Liver (tissue), 8 donors: ENCODE measurements at regions not wholly inside any gene's neighbourhood (a gene's known extent, or its start where the extent isn't known, plus 50 kb on each side); places are given as distances from the start of the nearest gene placed in this dataset.

ENCODE experiments used
- DNase-seq: peaks from one replicate; pipeline ENCODE4 v3.0.0-alpha.2; 2017; ENCODE audit warnings: low spot score
- H3K27ac ChIP-seq, 2 donors: one replicate each; pipeline ENCODE4 v1.7.0; 2013; ENCODE audit warnings: inconsistent platforms in 2 of 2, low read length in 2 of 2, control low read depth in 1 of 2, low read depth in 1 of 2, mild to moderate bottlenecking in 1 of 2
- H3K27me3 ChIP-seq, 4 donors: one replicate each; pipeline versions ENCODE4 v1.6.1 to v1.7.0; 2013; ENCODE audit warnings: low read length in 3 of 4, inconsistent platforms in 1 of 4, mild to moderate bottlenecking in 1 of 4, moderate library complexity in 1 of 4; ENCODE audit not compliant: control insufficient read depth in 4 of 4, insufficient read depth in 4 of 4
- H3K36me3 ChIP-seq, 4 donors: one replicate each; pipeline versions ENCODE4 v1.6.1 to v1.7.0; 2013; ENCODE audit warnings: low read length in 3 of 4, mild to moderate bottlenecking in 3 of 4, low read depth in 1 of 4, moderate library complexity in 1 of 4; ENCODE audit not compliant: control insufficient read depth in 4 of 4, insufficient read depth in 3 of 4
- H3K4me1 ChIP-seq, 4 donors: one replicate each; pipeline versions ENCODE4 v1.6.1 to v1.7.0; 2013; ENCODE audit warnings: low read length in 3 of 4, mild to moderate bottlenecking in 3 of 4, moderate library complexity in 1 of 4; ENCODE audit not compliant: control insufficient read depth in 4 of 4, insufficient read depth in 4 of 4
- H3K4me3 ChIP-seq, 3 donors: one replicate each; pipeline versions ENCODE4 v1.6.1 to v1.7.0; 2013; ENCODE audit warnings: low read length in 3 of 3, control low read depth in 1 of 3, low read depth in 1 of 3, mild to moderate bottlenecking in 1 of 3
- H3K9ac ChIP-seq, 2 donors: one replicate each; pipeline ENCODE4 v1.7.0; 2013; ENCODE audit warnings: low read length in 2 of 2, mild to moderate bottlenecking in 2 of 2, moderate library complexity in 2 of 2, control low read depth in 1 of 2, low read depth in 1 of 2
- H3K9me3 ChIP-seq, 4 donors: one replicate each; pipeline versions ENCODE4 v1.6.1 to v1.7.0; 2013; ENCODE audit warnings: low read length in 3 of 4; ENCODE audit not compliant: control insufficient read depth in 4 of 4
- EGR1 ChIP-seq, 2 donors: IDR thresholded peaks; 2 replicates each; pipeline ENCODE4 v1.6.1; 2016 to 2018; ENCODE audit warnings: antibody characterized with exemption in 2 of 2, low read depth in 2 of 2
- FOXA1 ChIP-seq: IDR thresholded peaks from 2 replicates; pipeline ENCODE4 v1.6.1; 2016; ENCODE audit warnings: antibody characterized with exemption
- FOXA2 ChIP-seq: IDR thresholded peaks from 2 replicates; pipeline ENCODE4 v1.6.1; 2016; ENCODE audit warnings: antibody characterized with exemption
- GABPA ChIP-seq, 2 donors: IDR thresholded peaks in 1 of 2; conservative IDR thresholded peaks in 1 of 2; 2 replicates each; pipeline ENCODE4 v1.6.1; 2016; ENCODE audit warnings: antibody characterized with exemption in 2 of 2, mild to moderate bottlenecking in 1 of 2, moderate library complexity in 1 of 2
- HNF4A ChIP-seq, 2 donors: conservative IDR thresholded peaks; 2 replicates each; pipeline ENCODE4 v1.6.1; 2016; ENCODE audit warnings: antibody characterized with exemption in 2 of 2, mild to moderate bottlenecking in 2 of 2
- HNF4G ChIP-seq: IDR thresholded peaks from 2 replicates; pipeline ENCODE4 v1.6.1; 2016; ENCODE audit warnings: antibody characterized with exemption
- JUND ChIP-seq, 2 donors: IDR thresholded peaks; 2 replicates each; pipeline ENCODE4 v1.6.1; 2016; ENCODE audit warnings: antibody characterized with exemption in 2 of 2
- MAX ChIP-seq: IDR thresholded peaks from 2 replicates; pipeline ENCODE4 v1.6.1; 2016; ENCODE audit warnings: antibody characterized with exemption
- NR2F2 ChIP-seq: IDR thresholded peaks from 2 replicates; pipeline ENCODE4 v1.6.1; 2016; ENCODE audit warnings: antibody characterized with exemption
- RAD21 ChIP-seq, 2 donors: IDR thresholded peaks; 2 replicates each; pipeline ENCODE4 v1.6.1; 2016; ENCODE audit warnings: antibody characterized with exemption in 2 of 2, mild to moderate bottlenecking in 2 of 2
- RXRA ChIP-seq, 2 donors: IDR thresholded peaks; 2 replicates each; pipeline ENCODE4 v1.6.1; 2017 to 2018; ENCODE audit warnings: antibody characterized with exemption in 2 of 2, mild to moderate bottlenecking in 1 of 2
- SP1 ChIP-seq: IDR thresholded peaks from 2 replicates; pipeline ENCODE4 v1.6.1; 2018; ENCODE audit warnings: antibody characterized with exemption, mild to moderate bottlenecking
- WGBS: extraction: QIAGEN DNeasy Blood & Tissue Kit; methylation state at CpG from one replicate; pipeline ENCODE4 v1.1.7; 2013; 5-methylcytosine and 5-hydroxymethylcytosine counted together
- TF ChIP-seq, protein P1 (sequence below): IDR thresholded peaks from 2 replicates; pipeline ENCODE4 v1.6.1; 2016; ENCODE audit warnings: antibody characterized with exemption
- TF ChIP-seq, protein P2 (sequence below): IDR thresholded peaks from 2 replicates; pipeline ENCODE4 v1.6.1; 2016; ENCODE audit warnings: antibody characterized with exemption
- TF ChIP-seq, protein P3 (sequence below): IDR thresholded peaks from 2 replicates; pipeline ENCODE4 v1.6.1; 2016; ENCODE audit warnings: antibody characterized with exemption, mild to moderate bottlenecking
- TF ChIP-seq, protein P4 (sequence below): fragments of 150-350 bp; IDR thresholded peaks from 2 replicates; pipeline ENCODE4 v1.5.1; 2017; ENCODE audit warnings: improper control_type of control experiment, low read depth, low read length; ENCODE audit not compliant: missing input control
- donor health status: healthy.
- donor health status: healthy.
- donor health status: healthy.
- donor health status: healthy.
- donor health status: healthy.

DNA sequence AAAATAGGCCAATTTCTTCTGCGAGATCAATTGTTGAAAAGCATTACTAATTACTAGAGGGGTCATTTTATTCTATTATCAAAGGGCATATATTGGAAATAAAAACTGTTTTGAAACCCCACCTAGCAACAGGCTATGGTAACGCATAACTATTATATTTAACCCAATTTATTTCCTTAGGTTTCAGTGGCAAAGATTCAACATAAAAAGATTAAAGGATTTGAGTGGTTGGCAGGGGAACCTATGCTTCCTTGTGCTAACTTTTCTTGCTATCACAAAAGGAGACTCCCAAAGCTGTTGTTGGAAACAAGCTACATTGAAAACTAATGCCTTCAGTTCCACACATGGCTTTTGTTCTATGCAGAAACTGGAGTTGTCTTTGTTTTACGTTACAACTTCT is 166.9 kb upstream of the KLF3 start:
- TF ChIP-seq JUND (IDR thresholded peaks at IDR 0.05) (no peak), FOXA2 (no peak), HNF4G (no peak), RXRA (IDR thresholded peaks at IDR 0.05) (no peak), NR2F2 (no peak), MAX (no peak), RAD21 (IDR thresholded peaks at IDR 0.05) (no peak), SP1 (no peak), GABPA (IDR thresholded peaks at IDR 0.05 in 1 of 2, conservative IDR thresholded peaks at IDR 0.05 in 1 of 2) (no peak), EGR1 (IDR thresholded peaks at IDR 0.05; ENCODE audit: low read depth in 2 of 2) (no peak), FOXA1 (no peak), HNF4A (conservative IDR thresholded peaks at IDR 0.05) (no peak)
- TF ChIP-seq, protein P1, sequence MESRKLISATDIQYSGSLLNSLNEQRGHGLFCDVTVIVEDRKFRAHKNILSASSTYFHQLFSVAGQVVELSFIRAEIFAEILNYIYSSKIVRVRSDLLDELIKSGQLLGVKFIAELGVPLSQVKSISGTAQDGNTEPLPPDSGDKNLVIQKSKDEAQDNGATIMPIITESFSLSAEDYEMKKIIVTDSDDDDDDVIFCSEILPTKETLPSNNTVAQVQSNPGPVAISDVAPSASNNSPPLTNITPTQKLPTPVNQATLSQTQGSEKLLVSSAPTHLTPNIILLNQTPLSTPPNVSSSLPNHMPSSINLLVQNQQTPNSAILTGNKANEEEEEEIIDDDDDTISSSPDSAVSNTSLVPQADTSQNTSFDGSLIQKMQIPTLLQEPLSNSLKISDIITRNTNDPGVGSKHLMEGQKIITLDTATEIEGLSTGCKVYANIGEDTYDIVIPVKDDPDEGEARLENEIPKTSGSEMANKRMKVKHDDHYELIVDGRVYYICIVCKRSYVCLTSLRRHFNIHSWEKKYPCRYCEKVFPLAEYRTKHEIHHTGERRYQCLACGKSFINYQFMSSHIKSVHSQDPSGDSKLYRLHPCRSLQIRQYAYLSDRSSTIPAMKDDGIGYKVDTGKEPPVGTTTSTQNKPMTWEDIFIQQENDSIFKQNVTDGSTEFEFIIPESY, result no peak
- TF ChIP-seq, protein P2, sequence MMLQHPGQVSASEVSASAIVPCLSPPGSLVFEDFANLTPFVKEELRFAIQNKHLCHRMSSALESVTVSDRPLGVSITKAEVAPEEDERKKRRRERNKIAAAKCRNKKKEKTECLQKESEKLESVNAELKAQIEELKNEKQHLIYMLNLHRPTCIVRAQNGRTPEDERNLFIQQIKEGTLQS, result no peak
- TF ChIP-seq, protein P3, sequence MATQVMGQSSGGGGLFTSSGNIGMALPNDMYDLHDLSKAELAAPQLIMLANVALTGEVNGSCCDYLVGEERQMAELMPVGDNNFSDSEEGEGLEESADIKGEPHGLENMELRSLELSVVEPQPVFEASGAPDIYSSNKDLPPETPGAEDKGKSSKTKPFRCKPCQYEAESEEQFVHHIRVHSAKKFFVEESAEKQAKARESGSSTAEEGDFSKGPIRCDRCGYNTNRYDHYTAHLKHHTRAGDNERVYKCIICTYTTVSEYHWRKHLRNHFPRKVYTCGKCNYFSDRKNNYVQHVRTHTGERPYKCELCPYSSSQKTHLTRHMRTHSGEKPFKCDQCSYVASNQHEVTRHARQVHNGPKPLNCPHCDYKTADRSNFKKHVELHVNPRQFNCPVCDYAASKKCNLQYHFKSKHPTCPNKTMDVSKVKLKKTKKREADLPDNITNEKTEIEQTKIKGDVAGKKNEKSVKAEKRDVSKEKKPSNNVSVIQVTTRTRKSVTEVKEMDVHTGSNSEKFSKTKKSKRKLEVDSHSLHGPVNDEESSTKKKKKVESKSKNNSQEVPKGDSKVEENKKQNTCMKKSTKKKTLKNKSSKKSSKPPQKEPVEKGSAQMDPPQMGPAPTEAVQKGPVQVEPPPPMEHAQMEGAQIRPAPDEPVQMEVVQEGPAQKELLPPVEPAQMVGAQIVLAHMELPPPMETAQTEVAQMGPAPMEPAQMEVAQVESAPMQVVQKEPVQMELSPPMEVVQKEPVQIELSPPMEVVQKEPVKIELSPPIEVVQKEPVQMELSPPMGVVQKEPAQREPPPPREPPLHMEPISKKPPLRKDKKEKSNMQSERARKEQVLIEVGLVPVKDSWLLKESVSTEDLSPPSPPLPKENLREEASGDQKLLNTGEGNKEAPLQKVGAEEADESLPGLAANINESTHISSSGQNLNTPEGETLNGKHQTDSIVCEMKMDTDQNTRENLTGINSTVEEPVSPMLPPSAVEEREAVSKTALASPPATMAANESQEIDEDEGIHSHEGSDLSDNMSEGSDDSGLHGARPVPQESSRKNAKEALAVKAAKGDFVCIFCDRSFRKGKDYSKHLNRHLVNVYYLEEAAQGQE, result no peak
- TF ChIP-seq, protein P4, sequence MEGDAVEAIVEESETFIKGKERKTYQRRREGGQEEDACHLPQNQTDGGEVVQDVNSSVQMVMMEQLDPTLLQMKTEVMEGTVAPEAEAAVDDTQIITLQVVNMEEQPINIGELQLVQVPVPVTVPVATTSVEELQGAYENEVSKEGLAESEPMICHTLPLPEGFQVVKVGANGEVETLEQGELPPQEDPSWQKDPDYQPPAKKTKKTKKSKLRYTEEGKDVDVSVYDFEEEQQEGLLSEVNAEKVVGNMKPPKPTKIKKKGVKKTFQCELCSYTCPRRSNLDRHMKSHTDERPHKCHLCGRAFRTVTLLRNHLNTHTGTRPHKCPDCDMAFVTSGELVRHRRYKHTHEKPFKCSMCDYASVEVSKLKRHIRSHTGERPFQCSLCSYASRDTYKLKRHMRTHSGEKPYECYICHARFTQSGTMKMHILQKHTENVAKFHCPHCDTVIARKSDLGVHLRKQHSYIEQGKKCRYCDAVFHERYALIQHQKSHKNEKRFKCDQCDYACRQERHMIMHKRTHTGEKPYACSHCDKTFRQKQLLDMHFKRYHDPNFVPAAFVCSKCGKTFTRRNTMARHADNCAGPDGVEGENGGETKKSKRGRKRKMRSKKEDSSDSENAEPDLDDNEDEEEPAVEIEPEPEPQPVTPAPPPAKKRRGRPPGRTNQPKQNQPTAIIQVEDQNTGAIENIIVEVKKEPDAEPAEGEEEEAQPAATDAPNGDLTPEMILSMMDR, result no peak
- Histone ChIP-seq H3K27me3 (no peaks in the 10 kb centered on the region), H3K9ac (no peak overlapping the region), H3K36me3 (no peaks in the 10 kb centered on the region), H3K9me3 (no peaks in the 10 kb centered on the region), H3K4me1 (peaks cover 0 to under 1% (median 0%) of the 10 kb centered on the region in 4 donors), H3K27ac (no peak overlapping the region), H3K4me3 (no peak overlapping the region)
- no peak for DNase-seq
- WGBS, result 97% methylated on average over 3 of the region's 3 CpGs

GRCh38 chr4:38499101-38499500 is 164.9 kb upstream of the KLF3 start:
- H3K36me3 ChIP-seq, result no peaks in the 10 kb centered on the region
- 85% methylated on average over 1 of the region's 1 CpG for WGBS
- H3K9me3 ChIP-seq, result no peaks in the 10 kb centered on the region
- H3K27me3 ChIP-seq, result no peaks in the 10 kb centered on the region
- no peak overlapping the region for H3K9ac ChIP-seq
- no peaks in the 10 kb centered on the region for H3K4me1 ChIP-seq
- no peak for DNase-seq
- TF ChIP-seq JUND (IDR thresholded peaks at IDR 0.05), result no peak
- no peak for TF ChIP-seq EGR1 (IDR thresholded peaks at IDR 0.05; ENCODE audit: low read depth in 2 of 2)
- no peak for TF ChIP-seq RAD21 (IDR thresholded peaks at IDR 0.05)
- TF ChIP-seq GABPA (IDR thresholded peaks at IDR 0.05 in 1 of 2, conservative IDR thresholded peaks at IDR 0.05 in 1 of 2), result no peak
- TF ChIP-seq, protein P1, result no peak
- no peak for TF ChIP-seq FOXA1
- TF ChIP-seq, protein P4, result no peak
- H3K27ac ChIP-seq, result no peak overlapping the region
- no peak overlapping the region for H3K4me3 ChIP-seq
